Choroid plexus epithelial cell (primary cell): ENCODE measurements at regions not wholly inside any gene's neighbourhood (a gene's known extent, or its start where the extent isn't known, plus 50 kb on each side); places are given as distances from the start of the nearest gene placed in this dataset.

Source experiments
- DNase-seq: peaks from one replicate; pipeline ENCODE4 v3.0.0-alpha.2; 2010; ENCODE audit warnings: low read depth
- H3K4me3 ChIP-seq: 2 replicates; pipeline ENCODE4 v1.5.1; 2011; ENCODE audit warnings: low read depth, mild to moderate bottlenecking, control low read depth, low read length, moderate library complexity
- TF ChIP-seq, protein P1 (sequence below): conservative IDR thresholded peaks from 2 replicates; pipeline ENCODE4 v1.5.1; 2011; ENCODE audit warnings: low read depth, mild to moderate bottlenecking, control low read depth, inconsistent platforms, low read length, moderate library complexity

DNA sequence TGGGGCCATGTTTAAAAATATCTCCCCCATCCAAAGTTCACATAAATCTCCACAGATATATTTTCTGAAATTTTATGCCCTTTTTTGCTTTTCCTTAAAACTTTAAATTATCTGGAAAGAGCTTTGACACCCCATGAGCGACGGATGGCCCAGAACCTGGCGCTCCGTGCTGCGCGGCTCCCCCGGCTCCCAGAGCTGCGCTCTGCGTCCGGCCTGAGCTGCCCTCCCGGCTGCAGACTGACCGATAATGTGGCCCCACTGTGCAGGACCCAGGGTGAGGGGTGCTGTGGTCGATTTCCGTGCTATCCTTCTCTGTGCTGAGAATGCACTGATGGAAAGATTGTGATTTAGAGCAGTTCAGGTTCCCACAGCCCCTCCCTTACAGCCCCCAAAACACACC lies 292.3 kb upstream of the IRX4 start:
- TF ChIP-seq, protein P1, sequence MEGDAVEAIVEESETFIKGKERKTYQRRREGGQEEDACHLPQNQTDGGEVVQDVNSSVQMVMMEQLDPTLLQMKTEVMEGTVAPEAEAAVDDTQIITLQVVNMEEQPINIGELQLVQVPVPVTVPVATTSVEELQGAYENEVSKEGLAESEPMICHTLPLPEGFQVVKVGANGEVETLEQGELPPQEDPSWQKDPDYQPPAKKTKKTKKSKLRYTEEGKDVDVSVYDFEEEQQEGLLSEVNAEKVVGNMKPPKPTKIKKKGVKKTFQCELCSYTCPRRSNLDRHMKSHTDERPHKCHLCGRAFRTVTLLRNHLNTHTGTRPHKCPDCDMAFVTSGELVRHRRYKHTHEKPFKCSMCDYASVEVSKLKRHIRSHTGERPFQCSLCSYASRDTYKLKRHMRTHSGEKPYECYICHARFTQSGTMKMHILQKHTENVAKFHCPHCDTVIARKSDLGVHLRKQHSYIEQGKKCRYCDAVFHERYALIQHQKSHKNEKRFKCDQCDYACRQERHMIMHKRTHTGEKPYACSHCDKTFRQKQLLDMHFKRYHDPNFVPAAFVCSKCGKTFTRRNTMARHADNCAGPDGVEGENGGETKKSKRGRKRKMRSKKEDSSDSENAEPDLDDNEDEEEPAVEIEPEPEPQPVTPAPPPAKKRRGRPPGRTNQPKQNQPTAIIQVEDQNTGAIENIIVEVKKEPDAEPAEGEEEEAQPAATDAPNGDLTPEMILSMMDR: no peak

DNA sequence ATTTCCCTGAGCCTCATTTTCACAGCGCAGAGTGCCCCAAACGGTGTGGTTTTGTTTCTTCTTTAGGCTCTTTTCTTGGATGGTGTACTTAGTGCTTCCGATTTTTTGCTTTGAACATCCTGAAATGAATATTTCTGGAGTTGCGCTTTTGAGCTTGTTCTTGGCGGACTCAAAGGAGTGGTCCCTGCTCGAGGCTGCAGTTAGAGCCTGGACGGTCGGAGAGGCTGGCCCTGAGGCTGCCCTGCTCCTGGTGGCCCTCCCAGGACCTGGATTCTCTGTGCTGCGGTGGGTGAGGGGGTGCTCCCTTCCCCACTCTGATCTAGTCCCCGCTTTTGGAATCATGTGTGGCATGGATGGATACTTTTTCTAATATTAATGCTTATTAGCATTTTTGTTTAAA lies 291.8 kb upstream of the IRX4 start:
- no peak overlapping the region for H3K4me3 ChIP-seq
- no peak for DNase-seq
- TF ChIP-seq, protein P1: no peak

More for the DNA sequence above, 292.3 kb upstream of the IRX4 start:
- no peak for DNase-seq
- H3K4me3 ChIP-seq: no peak overlapping the region

DNA sequence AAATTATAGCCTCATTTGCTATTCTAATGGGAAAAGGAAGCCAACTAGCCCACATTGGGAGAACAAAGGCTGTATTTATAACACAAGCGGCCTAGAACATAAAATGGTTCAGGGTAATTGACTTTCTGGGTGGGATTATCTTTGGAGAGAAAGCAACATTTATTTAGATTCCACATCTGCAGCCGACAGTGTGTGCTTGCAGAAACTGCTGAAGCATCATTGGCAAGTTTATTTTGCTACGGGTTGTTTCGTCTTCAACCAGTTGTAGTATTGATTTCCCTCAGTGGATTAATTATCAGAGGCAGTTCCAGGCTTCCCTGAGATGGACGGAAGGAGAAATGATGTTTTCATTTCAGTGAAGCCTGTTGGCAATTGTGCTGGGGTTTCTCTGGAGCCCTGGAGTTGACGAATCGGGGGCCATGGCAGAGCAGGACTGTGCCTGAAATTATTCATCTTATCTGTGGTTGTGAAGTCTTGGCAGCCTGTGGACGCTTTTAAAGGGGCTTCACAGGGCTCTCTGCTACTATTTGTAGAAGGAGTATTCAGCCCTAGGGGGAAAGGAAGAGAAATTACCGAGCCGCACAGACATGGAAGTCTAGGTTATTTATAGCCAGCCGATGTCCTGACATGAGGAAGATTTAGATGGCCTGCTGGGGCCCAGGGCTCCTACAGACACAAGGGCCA lies 290.6 kb upstream of the IRX4 start:
- TF ChIP-seq, protein P1: no peak
- no peak for DNase-seq
- no peak overlapping the region for H3K4me3 ChIP-seq

DNA sequence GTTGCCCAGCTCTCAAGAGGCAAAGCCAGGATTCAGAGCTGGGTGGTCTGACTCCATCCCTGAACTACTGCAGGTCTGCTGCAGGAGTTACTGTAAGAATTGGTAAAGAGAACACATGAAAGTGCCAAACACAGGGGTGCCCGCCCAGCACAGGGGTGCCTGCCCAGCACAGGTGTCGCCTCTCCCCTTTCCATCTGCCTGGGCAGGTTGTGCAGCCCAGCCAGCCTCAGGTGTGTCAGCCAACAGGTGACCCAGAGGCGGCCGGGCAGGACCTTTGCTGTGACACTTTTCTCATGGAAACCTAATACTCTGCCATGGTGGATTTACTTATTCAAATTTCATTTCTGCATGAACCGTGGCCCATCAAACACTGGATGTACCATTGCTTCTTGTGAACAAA lies 289.7 kb upstream of the IRX4 start:
- TF ChIP-seq, protein P1: no peak
- H3K4me3 ChIP-seq: no peak overlapping the region
- DNase-seq: no peak

DNA sequence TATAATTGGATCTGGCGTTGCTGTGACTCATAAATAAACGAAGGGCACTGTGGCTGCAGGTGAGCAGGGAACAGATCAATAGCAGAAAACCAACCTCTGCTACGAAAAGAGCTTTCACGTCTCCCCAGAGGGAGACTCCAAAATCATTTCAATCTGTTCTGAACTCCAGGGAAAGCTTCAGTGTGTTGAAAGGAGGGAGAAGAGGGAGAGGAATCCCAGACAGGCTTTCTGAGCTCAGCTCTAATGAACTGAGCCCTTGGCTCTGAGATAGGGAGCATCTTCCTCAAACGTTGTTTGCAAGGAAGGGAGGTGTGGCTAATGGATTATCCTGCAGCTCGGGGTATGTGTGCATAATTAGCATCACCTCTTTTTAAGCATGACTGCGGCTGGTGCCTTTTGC lies 288.0 kb upstream of the IRX4 start:
- TF ChIP-seq, protein P1: no peak

DNA sequence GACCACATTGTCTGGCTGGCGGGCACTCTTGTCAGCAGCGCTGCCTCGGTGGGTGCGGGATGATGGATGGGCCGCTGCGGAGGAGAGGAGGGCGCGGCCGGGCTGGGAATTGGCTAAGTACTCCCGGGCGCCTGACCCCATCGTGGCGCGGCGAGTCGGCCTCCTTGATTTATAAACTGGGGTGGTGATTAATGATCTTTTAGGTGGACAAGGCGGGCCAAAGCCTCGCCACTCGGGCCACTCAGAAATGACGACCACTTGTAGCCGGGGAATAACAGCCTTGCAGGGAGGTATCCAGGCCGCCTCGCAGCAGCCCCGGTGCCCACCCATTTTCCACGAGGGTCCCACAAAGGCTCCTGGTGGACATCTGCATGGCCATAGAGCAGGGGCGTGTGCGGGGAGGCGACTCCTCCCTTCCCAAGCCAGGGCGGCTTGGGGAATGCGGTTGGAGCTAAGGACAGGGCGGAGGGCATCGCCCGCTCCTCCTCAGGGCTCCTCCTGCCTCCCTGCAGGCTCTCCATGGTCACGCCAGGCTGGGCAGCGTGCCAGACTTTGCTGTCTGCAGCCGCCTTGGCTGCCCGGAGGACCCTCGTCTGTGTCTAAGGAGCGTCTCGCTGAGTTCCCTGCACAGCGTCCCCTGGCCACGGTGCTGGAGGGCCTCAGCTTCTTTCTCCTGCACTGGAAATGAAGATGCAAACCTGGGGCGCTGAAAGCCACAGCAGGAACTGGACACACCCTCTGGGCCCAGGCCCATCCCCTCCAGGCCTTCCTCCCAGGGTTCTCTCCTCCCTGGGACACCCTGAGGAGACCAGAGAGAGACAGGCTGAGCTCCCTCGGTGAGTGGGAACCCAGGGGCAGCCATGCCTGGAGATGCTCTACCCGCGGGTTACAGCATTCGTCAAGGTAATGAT lies 287.4 kb upstream of the IRX4 start:
- no peak for DNase-seq
- TF ChIP-seq, protein P1: no peak
- no peak overlapping the region for H3K4me3 ChIP-seq

More for the DNA sequence above, 288.0 kb upstream of the IRX4 start:
- no peak overlapping the region for H3K4me3 ChIP-seq
- DNase-seq: no peak
